Neural cell (in vitro differentiated cells): ENCODE measurements at regions not wholly inside any gene's neighbourhood (a gene's known extent, or its start where the extent isn't known, plus 50 kb on each side); places are given as distances from the start of the nearest gene placed in this dataset.

ENCODE experiments used
- EZH2 ChIP-seq: fragments of 200-600, 300-800 bp; shearing (Covaris generic), sonication (generic); IDR thresholded peaks from 2 replicates; pipeline ENCODE4 v1.6.1; 2014; ENCODE audit warnings: antibody characterized with exemption, low read length, borderline replicate concordance, mild to moderate bottlenecking; ENCODE audit not compliant: insufficient read depth, poor library complexity, severe bottlenecking
- POLR2AphosphoS5 ChIP-seq: IDR thresholded peaks from 2 replicates; pipeline ENCODE4 v1.6.1; 2012
- TF ChIP-seq, protein P1 (sequence below): fragments of 450-650 bp; IDR thresholded peaks from 2 replicates; pipeline ENCODE4 v1.5.1; 2014; ENCODE audit warnings: antibody characterized with exemption, mild to moderate bottlenecking, moderate library complexity; ENCODE audit not compliant: poor library complexity, severe bottlenecking

DNA sequence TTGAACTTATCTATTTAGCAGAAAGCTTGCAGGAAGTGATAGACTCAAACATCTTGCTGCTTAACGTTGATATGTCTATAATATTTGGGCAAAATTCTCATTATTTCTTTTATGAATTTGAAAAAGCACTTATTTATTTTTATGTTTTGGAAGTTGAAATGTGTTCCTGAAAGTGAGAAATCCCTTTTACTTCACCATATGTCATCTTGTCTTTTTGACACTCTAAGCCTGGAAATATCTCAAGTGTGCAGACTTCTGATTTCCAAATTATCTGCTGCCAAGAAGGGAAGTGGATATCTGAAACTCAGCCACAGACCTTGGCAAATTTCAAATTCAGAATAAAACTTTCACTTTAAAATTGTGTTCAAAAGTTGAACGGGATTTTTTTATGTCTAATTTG is 368.7 kb upstream of the MANEA start:
- TF ChIP-seq POLR2AphosphoS5 (no peak), EZH2 (no peak)
- TF ChIP-seq, protein P1, sequence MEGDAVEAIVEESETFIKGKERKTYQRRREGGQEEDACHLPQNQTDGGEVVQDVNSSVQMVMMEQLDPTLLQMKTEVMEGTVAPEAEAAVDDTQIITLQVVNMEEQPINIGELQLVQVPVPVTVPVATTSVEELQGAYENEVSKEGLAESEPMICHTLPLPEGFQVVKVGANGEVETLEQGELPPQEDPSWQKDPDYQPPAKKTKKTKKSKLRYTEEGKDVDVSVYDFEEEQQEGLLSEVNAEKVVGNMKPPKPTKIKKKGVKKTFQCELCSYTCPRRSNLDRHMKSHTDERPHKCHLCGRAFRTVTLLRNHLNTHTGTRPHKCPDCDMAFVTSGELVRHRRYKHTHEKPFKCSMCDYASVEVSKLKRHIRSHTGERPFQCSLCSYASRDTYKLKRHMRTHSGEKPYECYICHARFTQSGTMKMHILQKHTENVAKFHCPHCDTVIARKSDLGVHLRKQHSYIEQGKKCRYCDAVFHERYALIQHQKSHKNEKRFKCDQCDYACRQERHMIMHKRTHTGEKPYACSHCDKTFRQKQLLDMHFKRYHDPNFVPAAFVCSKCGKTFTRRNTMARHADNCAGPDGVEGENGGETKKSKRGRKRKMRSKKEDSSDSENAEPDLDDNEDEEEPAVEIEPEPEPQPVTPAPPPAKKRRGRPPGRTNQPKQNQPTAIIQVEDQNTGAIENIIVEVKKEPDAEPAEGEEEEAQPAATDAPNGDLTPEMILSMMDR = no peak
